HG02852 (cell line): ENCODE measurements at regions not wholly inside any gene's neighbourhood (a gene's known extent, or its start where the extent isn't known, plus 50 kb on each side); places are given as distances from the start of the nearest gene placed in this dataset.

Experiments used
- ATAC-seq: cut with Tn5 transposase; IDR thresholded peaks from one replicate; pipeline ENCODE4 v1.9.1; 2021; ENCODE audit warnings: mild to moderate bottlenecking, moderate library complexity; ENCODE audit not compliant: unreplicated experiment

DNA sequence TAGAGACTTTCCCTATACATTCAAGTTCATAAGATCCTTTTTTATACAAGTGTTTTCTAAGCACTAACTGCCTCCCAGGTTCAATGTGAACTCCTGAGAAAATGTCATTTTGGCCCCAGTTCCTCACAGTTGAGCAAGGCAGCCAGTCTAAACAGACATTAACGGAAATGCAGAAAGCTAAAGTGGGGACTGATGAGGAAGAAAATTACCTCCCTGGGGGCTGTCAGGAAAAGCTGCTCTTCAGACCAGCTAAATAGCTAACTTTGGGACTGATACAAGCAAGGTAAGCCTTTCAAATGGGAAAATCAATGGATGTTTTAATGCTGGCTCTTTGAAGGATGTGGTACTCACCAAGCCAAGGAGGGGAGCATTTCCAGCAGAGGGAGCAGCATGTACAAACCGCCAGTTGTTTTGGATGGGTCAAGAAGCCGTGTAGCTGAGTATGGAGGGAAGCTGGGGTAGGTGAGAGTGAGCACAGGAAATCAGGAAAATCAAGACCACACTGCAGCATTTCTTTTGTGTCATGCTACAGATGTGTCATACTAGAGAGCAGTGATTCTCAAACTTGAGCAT is 180.8 kb upstream of the CHD6 start:
- no peak for ATAC-seq

DNA sequence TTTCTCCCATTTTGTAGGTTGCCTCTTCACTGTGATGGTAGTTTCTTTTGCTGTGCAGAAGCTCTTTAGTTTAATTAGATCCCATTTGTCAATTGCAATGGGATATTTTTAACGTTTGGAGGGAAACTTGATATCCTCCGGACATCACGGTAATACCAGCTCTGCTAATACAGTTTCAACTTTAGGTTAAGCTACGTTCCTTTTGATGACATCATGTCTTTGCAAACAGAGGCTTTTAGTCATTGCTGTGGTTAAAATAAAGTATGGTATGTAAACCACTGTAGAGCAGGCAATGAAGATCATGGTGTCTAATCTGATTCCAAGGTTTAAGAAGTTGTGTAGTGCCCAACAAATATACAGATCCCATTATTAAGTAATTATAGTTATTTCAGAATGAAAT is 168.0 kb upstream of the CHD6 start:
- ATAC-seq, result no peak

DNA sequence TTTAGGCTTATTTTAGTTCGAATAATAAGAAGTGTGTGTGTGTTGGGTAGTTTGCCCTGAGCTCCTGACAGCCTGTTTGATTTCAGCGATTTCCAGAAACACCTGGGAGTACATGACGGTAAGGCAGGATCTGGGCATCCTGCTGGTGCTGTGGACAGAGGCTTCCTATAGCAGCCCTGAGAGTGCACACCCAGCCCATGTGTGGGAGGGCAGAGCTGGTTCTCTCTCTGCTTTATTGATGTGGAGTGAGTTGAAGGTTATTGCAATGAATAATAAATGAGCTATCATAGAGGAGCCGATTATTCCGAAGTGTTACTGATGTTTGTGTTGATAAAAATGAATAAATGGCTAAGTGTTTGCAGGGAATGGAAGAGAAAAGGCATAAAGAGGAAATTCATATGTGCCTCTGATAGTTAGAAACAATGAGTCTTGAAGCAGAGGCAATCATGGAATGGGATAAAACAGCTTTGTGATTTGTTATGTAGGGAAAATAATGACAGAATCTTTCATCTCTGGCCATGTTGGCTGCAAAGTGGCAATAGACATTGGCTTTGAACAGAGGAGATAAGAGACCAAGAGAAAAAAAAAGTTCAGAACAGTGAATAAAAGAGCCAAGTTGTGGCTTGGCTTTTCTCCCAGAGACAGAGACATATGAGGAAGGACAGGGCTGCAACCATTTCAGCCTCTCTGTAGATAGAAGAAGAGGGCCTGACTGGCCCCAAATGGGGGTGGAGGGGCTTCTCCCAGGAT is 166.2 kb upstream of the CHD6 start:
- ATAC-seq, result no peak

DNA sequence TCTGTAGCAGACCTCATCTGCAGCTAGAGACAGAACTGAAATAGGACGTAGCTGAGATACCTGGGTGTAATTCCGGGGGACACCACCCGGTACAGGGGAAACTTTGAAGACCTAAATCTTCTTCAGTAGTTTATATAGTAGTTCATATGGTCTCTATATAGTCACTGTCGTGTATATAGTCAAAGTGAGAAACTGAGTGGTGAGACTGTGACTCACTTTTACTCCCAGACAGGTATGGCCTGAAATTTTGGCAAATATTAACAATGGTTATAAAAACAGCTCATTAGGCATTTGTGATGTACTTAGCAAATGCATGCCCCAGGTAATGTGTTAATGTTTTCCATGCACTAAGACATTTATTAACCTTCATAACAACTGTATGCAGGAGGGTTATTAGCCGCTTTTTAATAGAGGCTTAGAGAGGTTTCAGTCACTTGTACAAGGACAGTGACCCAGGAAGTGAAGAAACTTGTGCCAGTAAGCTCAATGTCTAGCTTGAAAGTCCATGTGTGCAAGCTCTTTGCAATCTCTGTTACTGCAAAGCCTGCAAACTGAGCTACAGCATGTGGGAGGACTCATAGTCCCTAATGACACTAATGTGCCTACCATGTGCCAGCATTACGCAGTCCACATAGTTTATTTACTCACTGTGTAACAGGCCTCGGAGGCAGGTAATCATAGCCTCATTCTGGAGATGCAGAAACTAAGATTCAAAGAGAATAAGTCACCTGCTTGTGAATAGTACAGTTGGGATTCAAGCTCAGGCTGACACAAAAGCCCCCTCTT is 165.4 kb upstream of the CHD6 start:
- no peak for ATAC-seq

GRCh38 chr20:41782730-41783406 is 164.7 kb upstream of the CHD6 start:
- no peak for ATAC-seq

GRCh38 chr20:41782255-41782654 is 164.1 kb upstream of the CHD6 start:
- ATAC-seq, result no peak

DNA sequence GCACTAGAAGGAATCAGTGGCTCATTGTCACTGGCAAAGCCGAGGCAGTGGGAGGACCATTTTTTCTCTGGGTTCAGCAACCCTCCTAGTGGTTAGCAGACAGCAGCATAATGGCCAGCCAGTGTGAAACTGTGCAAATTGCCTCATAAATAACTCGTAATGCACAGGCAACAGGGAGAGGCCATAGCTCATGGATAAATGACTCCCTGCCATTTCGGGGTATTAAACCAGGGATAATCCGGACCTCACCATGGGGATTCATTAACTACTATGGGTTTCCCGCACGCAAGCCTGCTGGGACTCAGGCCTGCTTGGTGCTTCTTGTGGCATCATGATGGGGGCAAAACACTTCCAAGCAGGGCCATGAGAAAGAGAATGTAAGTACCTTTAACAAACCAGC is 158.2 kb upstream of the CHD6 start:
- ATAC-seq, result no peak

- ATAC-seq, result no peak
Observed at GRCh38 chr20:41774291-41774690, 156.1 kb upstream of the CHD6 start.

DNA sequence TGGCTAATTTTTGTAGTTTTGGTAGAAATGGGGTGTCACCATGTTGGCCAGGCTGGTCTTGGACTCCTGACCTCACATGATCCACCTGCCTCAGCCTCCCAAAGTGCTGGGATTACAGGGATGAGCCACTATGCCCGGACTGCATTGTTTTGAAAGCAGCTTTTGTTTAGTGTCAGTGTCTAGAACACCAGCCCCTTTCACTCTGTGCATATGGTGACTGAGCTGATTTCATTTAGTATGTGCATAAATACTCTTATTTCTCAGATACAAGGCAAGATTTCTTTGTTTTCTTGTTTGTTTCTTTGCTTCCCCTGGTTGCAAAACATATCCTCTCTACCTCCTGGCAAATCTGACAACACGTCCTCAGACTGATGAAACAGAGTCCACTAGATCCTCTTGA is 152.8 kb upstream of the CHD6 start:
- no peak for ATAC-seq

DNA sequence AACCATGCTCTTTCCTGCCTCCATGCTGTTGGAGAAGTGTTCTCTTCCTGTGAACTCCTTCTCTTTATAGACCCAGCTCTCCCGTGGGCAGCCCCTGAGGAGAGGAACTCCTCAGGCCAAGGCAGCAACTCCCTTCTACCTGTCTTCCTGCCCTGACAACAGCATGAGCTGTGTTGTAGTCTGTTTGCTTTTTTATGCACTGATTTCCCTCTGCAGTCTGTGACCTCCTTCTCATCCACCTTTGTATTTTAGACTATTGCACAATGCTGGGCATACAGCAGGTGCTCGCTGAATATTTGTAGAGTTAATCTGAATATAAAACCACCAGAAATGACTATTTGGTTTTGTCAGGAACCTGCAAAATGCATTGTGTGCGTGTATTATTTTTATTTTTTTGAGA is 152.2 kb upstream of the CHD6 start:
- no peak for ATAC-seq

GRCh38 chr20:41769592-41770018 is 151.4 kb upstream of the CHD6 start:
- ATAC-seq, result no peak

- no peak for ATAC-seq
Observed at GRCh38 chr20:41750137-41750536, 132.0 kb upstream of the CHD6 start.

DNA sequence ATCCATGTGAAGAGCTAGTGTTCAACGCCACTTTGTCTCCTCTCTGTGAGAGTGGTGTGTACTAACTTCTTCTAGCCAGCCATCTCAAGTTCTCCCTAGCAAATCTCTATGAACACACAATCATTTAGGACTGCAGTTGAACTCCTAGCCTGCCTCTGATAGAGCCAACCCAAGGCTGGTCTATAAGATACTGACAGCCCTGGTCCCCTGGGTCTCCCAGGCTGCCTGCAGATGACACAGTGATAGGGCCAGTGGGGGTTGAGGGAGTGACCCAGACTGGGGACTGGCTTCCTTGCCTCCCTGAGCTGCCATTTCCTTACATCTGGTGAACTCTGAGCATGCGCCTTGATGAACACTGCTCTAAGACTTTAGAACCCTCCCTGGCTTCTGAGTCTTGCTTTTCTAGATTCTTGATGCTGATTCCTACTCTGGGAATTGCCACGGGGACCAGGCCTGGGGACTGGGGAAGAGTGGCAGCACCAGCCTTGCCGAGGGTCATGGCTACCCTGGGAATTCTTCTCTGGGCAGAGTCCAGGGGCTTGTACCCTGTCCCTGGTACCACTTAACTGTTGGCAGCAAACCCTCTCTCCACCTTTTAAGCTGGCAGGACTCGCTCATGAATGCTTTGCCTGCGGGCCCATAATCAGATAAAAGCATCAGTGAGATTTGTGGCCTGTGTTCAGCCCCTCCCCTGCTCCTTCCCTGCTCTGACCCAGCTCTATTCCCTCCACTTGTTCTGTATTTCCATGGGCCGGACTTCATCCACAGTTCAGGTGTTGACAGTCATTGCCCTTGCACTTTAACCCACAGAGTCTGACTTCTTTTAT is 130.8 kb upstream of the CHD6 start:
- ATAC-seq, result no peak

- no peak for ATAC-seq
Observed at GRCh38 chr20:41748051-41748450, 129.9 kb upstream of the CHD6 start.

DNA sequence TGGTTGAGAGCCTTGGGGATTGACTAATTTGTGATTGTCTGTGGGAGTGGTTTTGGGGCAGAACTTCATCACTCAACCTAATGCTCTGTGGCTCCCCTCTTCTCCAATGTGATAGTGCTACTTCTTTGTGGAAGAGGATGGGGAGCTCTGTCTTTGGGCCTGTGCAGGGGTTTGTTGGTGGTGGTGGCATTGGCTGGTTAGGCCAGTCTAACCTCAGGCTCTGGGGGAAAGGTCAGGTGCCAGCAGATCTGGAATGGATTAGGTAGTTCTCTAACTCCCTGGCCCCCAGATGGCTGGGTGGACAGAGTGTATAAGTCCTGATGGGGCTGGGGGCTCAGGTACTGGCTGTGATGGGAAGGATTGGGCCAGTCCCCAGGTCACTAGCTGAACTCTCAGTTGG is 129.0 kb upstream of the CHD6 start:
- ATAC-seq, result no peak

DNA sequence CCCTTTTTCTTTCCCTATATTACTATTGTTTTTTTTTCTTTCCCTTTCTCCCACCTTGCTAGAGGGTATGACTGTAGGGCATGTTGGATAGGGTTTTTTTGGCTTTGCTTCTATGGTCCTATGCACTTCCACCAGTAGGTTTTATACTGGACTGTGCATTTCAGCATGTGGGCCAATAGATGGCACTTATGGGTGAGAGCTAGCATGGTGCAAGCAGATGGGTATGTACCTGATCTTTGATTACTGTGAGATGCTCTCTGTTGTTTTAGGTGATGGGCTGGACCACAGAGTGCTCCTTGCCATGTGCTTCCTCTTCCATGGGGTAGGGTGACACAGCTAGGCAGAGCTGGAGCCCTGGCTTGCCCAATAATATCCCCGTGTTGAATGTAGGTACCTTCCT is 128.5 kb upstream of the CHD6 start:
- ATAC-seq, result no peak

GRCh38 chr20:41738604-41739206 is 120.5 kb upstream of the CHD6 start:
- no peak for ATAC-seq

DNA sequence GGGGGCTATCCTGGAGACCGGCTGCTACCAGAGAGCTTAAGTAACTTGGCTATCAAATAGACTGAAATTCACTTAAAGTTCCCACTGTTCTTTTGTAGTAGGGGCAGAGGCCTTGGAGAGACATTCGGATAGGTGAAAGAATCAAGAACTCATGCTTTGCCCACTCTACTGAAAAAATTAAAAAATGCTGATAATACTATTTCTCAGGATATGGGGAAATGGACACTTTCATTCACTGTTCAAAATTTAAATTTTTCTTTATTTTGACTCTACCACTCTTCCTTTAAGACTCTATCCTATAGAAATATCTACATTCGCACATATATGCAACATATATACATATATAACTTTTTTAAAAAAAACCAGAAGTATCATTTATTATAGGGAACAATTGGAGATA is 117.8 kb upstream of the CHD6 start:
- ATAC-seq, result no peak

DNA sequence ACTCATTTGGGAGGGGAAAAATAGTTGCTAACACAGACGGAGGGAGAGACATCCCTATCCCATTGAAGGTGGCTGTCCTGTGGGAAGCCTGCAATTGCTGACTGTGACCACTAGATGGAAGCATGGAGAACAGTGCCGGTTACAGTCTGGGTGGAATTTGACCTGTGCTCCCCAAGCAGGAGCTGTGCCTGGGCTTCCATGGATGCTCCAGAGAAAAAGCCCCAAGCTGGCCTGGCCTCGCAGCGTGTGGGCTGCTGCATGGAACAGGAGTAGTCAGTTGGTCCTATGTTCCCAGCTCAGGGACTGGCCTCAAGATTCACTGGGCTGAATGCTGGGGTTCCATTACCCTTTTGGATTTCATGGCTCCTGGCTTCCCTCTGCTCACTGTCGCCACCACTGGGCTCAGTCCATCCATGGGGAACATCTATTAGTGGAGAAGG is 116.3 kb upstream of the CHD6 start:
- no peak for ATAC-seq

DNA sequence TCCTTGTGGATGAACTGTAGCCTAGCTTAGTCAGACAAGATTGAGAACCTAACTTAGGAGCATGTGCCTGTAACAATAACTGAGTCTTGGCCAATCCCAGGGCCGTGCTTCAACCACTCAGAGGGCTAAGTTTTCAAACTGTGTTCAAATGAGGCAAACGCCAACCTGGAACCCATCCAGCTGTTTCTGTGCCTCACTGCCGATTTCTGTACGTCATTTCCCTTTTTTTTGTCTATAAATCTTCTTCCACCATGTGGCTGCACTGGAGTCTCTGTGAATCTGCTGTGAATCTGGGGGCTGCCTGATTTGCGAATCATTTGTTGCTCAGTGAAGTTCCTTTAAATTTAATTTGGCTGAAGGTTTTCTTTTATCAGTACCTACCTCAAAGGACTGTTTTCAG is 115.0 kb upstream of the CHD6 start:
- no peak for ATAC-seq
